Epithelial cell of proximal tubule (primary cell): ENCODE measurements at regions not wholly inside any gene's neighbourhood (a gene's known extent, or its start where the extent isn't known, plus 50 kb on each side); places are given as distances from the start of the nearest gene placed in this dataset.
"Not testable (repeated sequence)": the region's sequence is repeated elsewhere in the genome, so short reads cannot be mapped to it uniquely, and the experiment has no call there.

Experiments used
- DNase-seq: peaks from one replicate; pipeline ENCODE4 v3.0.0-alpha.2; 2011; ENCODE audit warnings: low read depth
- H3K4me3 ChIP-seq: 2 replicates; pipeline ENCODE4 v1.5.1; 2011; ENCODE audit warnings: low read depth, mild to moderate bottlenecking, low read length
- CTCF ChIP-seq: conservative IDR thresholded peaks from 2 replicates; pipeline ENCODE4 v1.5.1; 2012; ENCODE audit warnings: low read depth, mild to moderate bottlenecking, low read length

- no peak overlapping the region for H3K4me3 ChIP-seq
- TF ChIP-seq CTCF: no peak
- no peak for DNase-seq
Observed at GRCh38 chr11:130674686-130675308, 226.4 kb downstream of the ADAMTS15 start.

- DNase-seq: no peak
- no peak for TF ChIP-seq CTCF
- no peak overlapping the region for H3K4me3 ChIP-seq
Observed at GRCh38 chr11:130675371-130675821, 227.0 kb downstream of the ADAMTS15 start.

- H3K4me3 ChIP-seq: no peak overlapping the region
- TF ChIP-seq CTCF: no peak
- no peak for DNase-seq
Observed at GRCh38 chr11:130675917-130676316, 227.5 kb downstream of the ADAMTS15 start.

- DNase-seq: peak; percentile 87
- TF ChIP-seq CTCF: no peak
- no peak overlapping the region for H3K4me3 ChIP-seq
Observed at GRCh38 chr11:130677486-130678153, 229.2 kb downstream of the ADAMTS15 start.

- no peak for TF ChIP-seq CTCF
- no peak overlapping the region for H3K4me3 ChIP-seq
- no peak for DNase-seq
Observed at GRCh38 chr11:130679247-130679646, 230.8 kb downstream of the ADAMTS15 start.

- DNase-seq, H3K4me3 ChIP-seq: not testable (repeated sequence)
Observed at GRCh38 chr11:130682471-130682870, 233.8 kb downstream of the SNX19 start.

GRCh38 chr11:130689222-130689908 is 226.9 kb downstream of the SNX19 start:
- no peak for TF ChIP-seq CTCF
- no peak overlapping the region for H3K4me3 ChIP-seq
- no peak for DNase-seq
